ENCODE measurements at regions not wholly inside any gene's neighbourhood (a gene's known extent, or its start where the extent isn't known, plus 50 kb on each side); places are given as distances from the start of the nearest gene placed in this dataset.

GRCh38 chr7:41592794-41593193 lies 110.1 kb downstream of the INHBA start:
- H3K4me3 ChIP-seq (ENCODE audit: low read length), result no peak overlapping the region
- H3K4me1 ChIP-seq (ENCODE audit: insufficient read depth, low read length), result no peaks in the 10 kb centered on the region
- H3K9me3 ChIP-seq (ENCODE audit: low read length), result peaks cover 7% of the 10 kb centered on the region
- no peaks in the 10 kb centered on the region for H3K27me3 ChIP-seq (ENCODE audit: insufficient read depth, low read length)
- no peaks in the 10 kb centered on the region for H3K36me3 ChIP-seq (ENCODE audit: insufficient read depth, low read length)
- H2AFZ ChIP-seq (ENCODE audit: low read depth, low read length), result no peak overlapping the region

GRCh38 chr7:41592236-41592635 lies 110.7 kb downstream of the INHBA start:
- H3K36me3 ChIP-seq (ENCODE audit: insufficient read depth, low read length), result no peaks in the 10 kb centered on the region
- peaks cover 7% of the 10 kb centered on the region for H3K9me3 ChIP-seq (ENCODE audit: low read length)
- no peaks in the 10 kb centered on the region for H3K4me1 ChIP-seq (ENCODE audit: insufficient read depth, low read length)
- H2AFZ ChIP-seq (ENCODE audit: low read depth, low read length), result no peak overlapping the region
- H3K4me3 ChIP-seq (ENCODE audit: low read length), result no peak overlapping the region
- H3K27me3 ChIP-seq (ENCODE audit: insufficient read depth, low read length), result no peaks in the 10 kb centered on the region

GRCh38 chr7:41590986-41591385 lies 111.9 kb downstream of the INHBA start:
- no peak overlapping the region for H3K4me3 ChIP-seq (ENCODE audit: low read length)
- H3K4me1 ChIP-seq (ENCODE audit: insufficient read depth, low read length), result no peaks in the 10 kb centered on the region
- H3K27me3 ChIP-seq (ENCODE audit: insufficient read depth, low read length), result no peaks in the 10 kb centered on the region
- H3K36me3 ChIP-seq (ENCODE audit: insufficient read depth, low read length), result no peaks in the 10 kb centered on the region
- H2AFZ ChIP-seq (ENCODE audit: low read depth, low read length), result no peak overlapping the region
- peaks cover 5% of the 10 kb centered on the region for H3K9me3 ChIP-seq (ENCODE audit: low read length)

GRCh38 chr7:41588341-41588740 lies 114.5 kb downstream of the INHBA start:
- Histone ChIP-seq H3K4me3 (ENCODE audit: low read length) (no peak overlapping the region), H3K27me3 (ENCODE audit: insufficient read depth, low read length) (no peaks in the 10 kb centered on the region), H2AFZ (ENCODE audit: low read depth, low read length) (no peak overlapping the region), H3K9me3 (ENCODE audit: low read length) (no peaks in the 10 kb centered on the region), H3K4me1 (ENCODE audit: insufficient read depth, low read length) (no peaks in the 10 kb centered on the region), H3K36me3 (ENCODE audit: insufficient read depth, low read length) (no peaks in the 10 kb centered on the region)

GRCh38 chr7:41586931-41587640 lies 115.8 kb downstream of the INHBA start:
- H3K4me3 ChIP-seq (ENCODE audit: low read length), result no peak overlapping the region
- H2AFZ ChIP-seq (ENCODE audit: low read depth, low read length), result no peak overlapping the region
- no peaks in the 10 kb centered on the region for H3K4me1 ChIP-seq (ENCODE audit: insufficient read depth, low read length)
- no peaks in the 10 kb centered on the region for H3K27me3 ChIP-seq (ENCODE audit: insufficient read depth, low read length)
- H3K36me3 ChIP-seq (ENCODE audit: insufficient read depth, low read length), result no peaks in the 10 kb centered on the region
- H3K9me3 ChIP-seq (ENCODE audit: low read length), result no peaks in the 10 kb centered on the region

GRCh38 chr7:41584746-41585145 lies 118.1 kb downstream of the INHBA start:
- H3K27me3 ChIP-seq (ENCODE audit: insufficient read depth, low read length), result no peaks in the 10 kb centered on the region
- H3K9me3 ChIP-seq (ENCODE audit: low read length), result no peaks in the 10 kb centered on the region
- H3K4me1 ChIP-seq (ENCODE audit: insufficient read depth, low read length), result no peaks in the 10 kb centered on the region
- H3K4me3 ChIP-seq (ENCODE audit: low read length), result no peak overlapping the region
- no peaks in the 10 kb centered on the region for H3K36me3 ChIP-seq (ENCODE audit: insufficient read depth, low read length)
- H2AFZ ChIP-seq (ENCODE audit: low read depth, low read length), result no peak overlapping the region

GRCh38 chr7:41582116-41582515 lies 120.8 kb downstream of the INHBA start:
- no peaks in the 10 kb centered on the region for H3K36me3 ChIP-seq (ENCODE audit: insufficient read depth, low read length)
- H2AFZ ChIP-seq (ENCODE audit: low read depth, low read length), result no peak overlapping the region
- no peaks in the 10 kb centered on the region for H3K9me3 ChIP-seq (ENCODE audit: low read length)
- H3K4me3 ChIP-seq (ENCODE audit: low read length), result no peak overlapping the region
- no peaks in the 10 kb centered on the region for H3K4me1 ChIP-seq (ENCODE audit: insufficient read depth, low read length)
- no peaks in the 10 kb centered on the region for H3K27me3 ChIP-seq (ENCODE audit: insufficient read depth, low read length)

- H3K36me3 ChIP-seq (ENCODE audit: insufficient read depth, low read length), result no peaks in the 10 kb centered on the region
Observed at GRCh38 chr7:41581041-41581440, 121.8 kb downstream of the INHBA start.

GRCh38 chr7:41579961-41580935 lies 122.6 kb downstream of the INHBA start:
- H3K36me3 ChIP-seq (ENCODE audit: insufficient read depth, low read length), result no peaks in the 10 kb centered on the region
- H3K9me3 ChIP-seq (ENCODE audit: low read length), result no peaks in the 10 kb centered on the region
- H3K4me1 ChIP-seq (ENCODE audit: insufficient read depth, low read length), result no peaks in the 10 kb centered on the region

More at GRCh38 chr7:41581041-41581440, 121.8 kb downstream of the INHBA start:
- H3K4me1 ChIP-seq (ENCODE audit: insufficient read depth, low read length), result no peaks in the 10 kb centered on the region
- H3K9me3 ChIP-seq (ENCODE audit: low read length), result no peaks in the 10 kb centered on the region
- H3K27me3 ChIP-seq (ENCODE audit: insufficient read depth, low read length), result no peaks in the 10 kb centered on the region
- no peak overlapping the region for H3K4me3 ChIP-seq (ENCODE audit: low read length)
- no peak overlapping the region for H2AFZ ChIP-seq (ENCODE audit: low read depth, low read length)

GRCh38 chr7:41578700-41579099 lies 124.2 kb downstream of the INHBA start:
- Histone ChIP-seq H3K4me1 (ENCODE audit: insufficient read depth, low read length) (no peaks in the 10 kb centered on the region), H2AFZ (ENCODE audit: low read depth, low read length) (no peak overlapping the region), H3K9me3 (ENCODE audit: low read length) (no peaks in the 10 kb centered on the region), H3K36me3 (ENCODE audit: insufficient read depth, low read length) (no peaks in the 10 kb centered on the region), H3K27me3 (ENCODE audit: insufficient read depth, low read length) (no peaks in the 10 kb centered on the region), H3K4me3 (ENCODE audit: low read length) (no peak overlapping the region)

More at GRCh38 chr7:41579961-41580935, 122.6 kb downstream of the INHBA start:
- no peaks in the 10 kb centered on the region for H3K27me3 ChIP-seq (ENCODE audit: insufficient read depth, low read length)
- H2AFZ ChIP-seq (ENCODE audit: low read depth, low read length), result no peak overlapping the region
- no peak overlapping the region for H3K4me3 ChIP-seq (ENCODE audit: low read length)

- H3K4me3 ChIP-seq (ENCODE audit: low read length), result no peak overlapping the region
- H3K36me3 ChIP-seq (ENCODE audit: insufficient read depth, low read length), result no peaks in the 10 kb centered on the region
- H3K9me3 ChIP-seq (ENCODE audit: low read length), result no peaks in the 10 kb centered on the region
- no peaks in the 10 kb centered on the region for H3K27me3 ChIP-seq (ENCODE audit: insufficient read depth, low read length)
- H3K4me1 ChIP-seq (ENCODE audit: insufficient read depth, low read length), result no peaks in the 10 kb centered on the region
- no peak overlapping the region for H2AFZ ChIP-seq (ENCODE audit: low read depth, low read length)
Observed at GRCh38 chr7:41576166-41576565, 126.7 kb downstream of the INHBA start.

GRCh38 chr7:41574377-41574776 lies 128.5 kb downstream of the INHBA start:
- no peaks in the 10 kb centered on the region for H3K27me3 ChIP-seq (ENCODE audit: insufficient read depth, low read length)
- no peaks in the 10 kb centered on the region for H3K9me3 ChIP-seq (ENCODE audit: low read length)
- H3K4me3 ChIP-seq (ENCODE audit: low read length), result no peak overlapping the region
- H3K36me3 ChIP-seq (ENCODE audit: insufficient read depth, low read length), result no peaks in the 10 kb centered on the region
- peaks cover 9% of the 10 kb centered on the region for H3K4me1 ChIP-seq (ENCODE audit: insufficient read depth, low read length)
- H2AFZ ChIP-seq (ENCODE audit: low read depth, low read length), result no peak overlapping the region

- Histone ChIP-seq H3K9me3 (ENCODE audit: low read length) (no peaks in the 10 kb centered on the region), H3K4me3 (ENCODE audit: low read length) (no peak overlapping the region), H3K27me3 (ENCODE audit: insufficient read depth, low read length) (no peaks in the 10 kb centered on the region), H3K4me1 (ENCODE audit: insufficient read depth, low read length) (peaks cover 9% of the 10 kb centered on the region), H2AFZ (ENCODE audit: low read depth, low read length) (no peak overlapping the region), H3K36me3 (ENCODE audit: insufficient read depth, low read length) (no peaks in the 10 kb centered on the region)
Observed at GRCh38 chr7:41573862-41574261, 129.0 kb downstream of the INHBA start.

Measured in neuron (in vitro differentiated cells).